ENCODE measurements at regions not wholly inside any gene's neighbourhood (a gene's known extent, or its start where the extent isn't known, plus 50 kb on each side); places are given as distances from the start of the nearest gene placed in this dataset.

DNA sequence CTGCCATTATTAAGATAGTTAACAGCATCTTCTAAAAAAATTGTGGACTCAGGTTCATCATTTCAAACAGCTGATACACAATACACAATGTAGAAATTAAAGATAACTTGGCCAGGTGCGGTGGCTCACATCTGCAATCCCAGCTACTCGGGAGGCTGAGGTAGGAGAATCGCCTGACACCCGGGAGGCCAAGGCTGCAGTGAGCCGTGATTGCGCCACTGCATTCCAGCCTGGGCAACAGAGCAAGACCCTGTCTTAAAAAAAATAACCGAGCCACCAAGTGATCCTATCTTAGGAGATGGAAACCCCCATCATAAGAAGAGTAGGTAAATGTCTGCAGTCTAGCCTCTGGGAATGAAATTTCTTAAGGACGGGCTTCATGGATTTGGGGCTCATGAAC is 241.7 kb downstream of the PIK3R1 start:
- TF ChIP-seq, protein P1, sequence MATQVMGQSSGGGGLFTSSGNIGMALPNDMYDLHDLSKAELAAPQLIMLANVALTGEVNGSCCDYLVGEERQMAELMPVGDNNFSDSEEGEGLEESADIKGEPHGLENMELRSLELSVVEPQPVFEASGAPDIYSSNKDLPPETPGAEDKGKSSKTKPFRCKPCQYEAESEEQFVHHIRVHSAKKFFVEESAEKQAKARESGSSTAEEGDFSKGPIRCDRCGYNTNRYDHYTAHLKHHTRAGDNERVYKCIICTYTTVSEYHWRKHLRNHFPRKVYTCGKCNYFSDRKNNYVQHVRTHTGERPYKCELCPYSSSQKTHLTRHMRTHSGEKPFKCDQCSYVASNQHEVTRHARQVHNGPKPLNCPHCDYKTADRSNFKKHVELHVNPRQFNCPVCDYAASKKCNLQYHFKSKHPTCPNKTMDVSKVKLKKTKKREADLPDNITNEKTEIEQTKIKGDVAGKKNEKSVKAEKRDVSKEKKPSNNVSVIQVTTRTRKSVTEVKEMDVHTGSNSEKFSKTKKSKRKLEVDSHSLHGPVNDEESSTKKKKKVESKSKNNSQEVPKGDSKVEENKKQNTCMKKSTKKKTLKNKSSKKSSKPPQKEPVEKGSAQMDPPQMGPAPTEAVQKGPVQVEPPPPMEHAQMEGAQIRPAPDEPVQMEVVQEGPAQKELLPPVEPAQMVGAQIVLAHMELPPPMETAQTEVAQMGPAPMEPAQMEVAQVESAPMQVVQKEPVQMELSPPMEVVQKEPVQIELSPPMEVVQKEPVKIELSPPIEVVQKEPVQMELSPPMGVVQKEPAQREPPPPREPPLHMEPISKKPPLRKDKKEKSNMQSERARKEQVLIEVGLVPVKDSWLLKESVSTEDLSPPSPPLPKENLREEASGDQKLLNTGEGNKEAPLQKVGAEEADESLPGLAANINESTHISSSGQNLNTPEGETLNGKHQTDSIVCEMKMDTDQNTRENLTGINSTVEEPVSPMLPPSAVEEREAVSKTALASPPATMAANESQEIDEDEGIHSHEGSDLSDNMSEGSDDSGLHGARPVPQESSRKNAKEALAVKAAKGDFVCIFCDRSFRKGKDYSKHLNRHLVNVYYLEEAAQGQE (IDR thresholded peaks at IDR 0.05; ENCODE audit: insufficient read depth in 1 of 2, low read depth in 2 of 2, low read length in 2 of 2): no peak
- TF ChIP-seq TAF1 (IDR thresholded peaks at IDR 0.05; ENCODE audit: borderline replicate concordance, insufficient read depth, low read length) (no peak), SIN3A (IDR thresholded peaks at IDR 0.05; ENCODE audit: borderline replicate concordance, insufficient read depth, low read length) (no peak), POLR2AphosphoS5 (IDR thresholded peaks at IDR 0.05; ENCODE audit: low read depth, low read length) (no peak)

Data from PFSK-1 (cell line).